ENCODE measurements at regions not wholly inside any gene's neighbourhood (a gene's known extent, or its start where the extent isn't known, plus 50 kb on each side); places are given as distances from the start of the nearest gene placed in this dataset.

- no peak for DNase-seq
These were observed 656.2 kb downstream of the KCNJ2 start for GRCh38 chr17:70825321-70826125.

- no peak for DNase-seq
These were observed 660.5 kb downstream of the KCNJ2 start for GRCh38 chr17:70829876-70830275.

DNA sequence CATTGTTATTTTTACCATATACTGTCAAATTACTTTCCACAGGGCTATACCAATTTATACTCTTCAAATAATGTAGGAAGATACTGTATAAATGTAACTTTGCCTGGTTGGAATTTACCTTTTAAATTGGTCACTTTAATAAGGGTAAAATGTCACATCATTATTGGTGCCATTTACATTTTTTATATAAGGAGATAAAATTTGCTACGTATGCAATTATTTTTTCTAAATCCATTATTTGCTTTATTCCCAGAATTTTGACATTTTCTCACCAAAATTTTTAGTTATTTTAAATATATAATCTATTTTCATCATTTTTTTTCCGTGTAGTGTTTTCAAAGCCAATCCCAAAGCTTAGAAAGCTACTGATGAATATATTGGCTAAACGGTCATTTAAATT, 664.7 kb downstream of the KCNJ2 start:
- no peak for DNase-seq

GRCh38 chr17:70848785-70849184, 679.5 kb downstream of the KCNJ2 start:
- DNase-seq, result no peak

DNA sequence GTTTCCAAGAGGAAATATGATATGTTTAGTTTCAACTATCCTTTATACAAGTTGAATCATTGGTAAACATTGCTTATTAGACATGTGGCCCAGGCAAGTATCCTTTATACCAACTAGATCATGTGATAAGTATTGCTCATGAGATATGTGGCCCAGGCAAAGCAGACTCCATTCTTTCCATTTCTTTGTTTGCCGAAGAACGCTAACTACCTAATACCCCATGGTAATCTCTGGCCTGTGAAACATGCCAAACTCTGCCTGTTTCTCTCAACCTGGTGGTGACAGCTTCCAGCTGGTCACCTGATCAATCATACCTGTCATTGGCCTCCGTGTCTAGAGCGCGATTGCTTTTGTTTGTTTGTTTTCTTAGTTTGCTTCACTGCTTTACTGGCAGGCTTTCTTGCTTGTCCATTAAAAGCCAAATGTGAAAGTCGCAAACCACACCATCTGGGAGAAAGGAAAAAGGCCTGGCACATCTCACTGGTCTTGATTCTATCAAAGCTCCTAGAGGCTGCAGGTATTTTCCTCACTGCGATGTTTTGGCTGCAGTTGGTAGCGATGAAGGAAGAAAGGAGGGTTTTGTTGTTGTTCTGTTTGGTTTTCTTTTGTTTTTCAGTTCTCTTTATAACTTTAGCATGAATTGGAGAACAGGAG, 686.2 kb downstream of the KCNJ2 start:
- no peak for DNase-seq

DNA sequence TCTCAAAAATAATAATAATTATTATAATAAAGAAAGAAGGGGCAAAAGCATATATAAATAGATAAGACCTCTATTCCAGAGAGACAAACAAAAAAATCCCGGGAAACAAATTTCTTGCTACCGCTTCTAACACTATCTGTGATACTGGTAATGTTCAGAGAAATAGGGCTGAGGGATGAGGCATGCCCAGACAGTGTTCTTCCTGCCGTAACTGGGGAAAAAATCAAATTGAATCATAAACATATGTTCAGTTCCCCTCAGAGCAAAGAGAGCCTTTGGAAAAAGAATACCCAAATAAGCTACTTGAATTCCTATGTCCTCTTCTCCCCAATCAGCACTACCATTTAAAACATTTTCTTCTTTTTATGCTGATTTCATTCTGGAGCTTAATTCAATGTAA, 688.0 kb downstream of the KCNJ2 start:
- DNase-seq, result no peak

- no peak for DNase-seq
These were observed 690.5 kb downstream of the KCNJ2 start for GRCh38 chr17:70859829-70860228.

DNA sequence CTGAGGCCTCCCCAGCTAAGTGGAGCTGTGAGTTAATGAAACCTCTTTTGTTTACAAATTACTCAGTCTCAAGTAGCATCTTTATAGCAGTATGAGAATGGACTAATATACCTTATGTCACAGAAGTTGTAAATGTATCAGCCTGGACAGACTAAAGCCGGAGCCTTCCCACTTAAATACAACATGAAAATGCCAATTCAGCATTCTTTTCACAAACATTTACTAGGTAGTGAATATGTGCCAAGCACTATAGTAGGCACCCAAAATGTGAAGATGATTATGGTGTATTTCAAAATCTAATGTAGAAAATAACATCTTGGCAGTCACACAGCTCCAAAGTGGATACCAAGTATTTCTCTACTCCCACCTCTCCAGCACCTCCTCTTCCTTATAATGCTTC, 693.0 kb downstream of the KCNJ2 start:
- no peak for DNase-seq

DNA sequence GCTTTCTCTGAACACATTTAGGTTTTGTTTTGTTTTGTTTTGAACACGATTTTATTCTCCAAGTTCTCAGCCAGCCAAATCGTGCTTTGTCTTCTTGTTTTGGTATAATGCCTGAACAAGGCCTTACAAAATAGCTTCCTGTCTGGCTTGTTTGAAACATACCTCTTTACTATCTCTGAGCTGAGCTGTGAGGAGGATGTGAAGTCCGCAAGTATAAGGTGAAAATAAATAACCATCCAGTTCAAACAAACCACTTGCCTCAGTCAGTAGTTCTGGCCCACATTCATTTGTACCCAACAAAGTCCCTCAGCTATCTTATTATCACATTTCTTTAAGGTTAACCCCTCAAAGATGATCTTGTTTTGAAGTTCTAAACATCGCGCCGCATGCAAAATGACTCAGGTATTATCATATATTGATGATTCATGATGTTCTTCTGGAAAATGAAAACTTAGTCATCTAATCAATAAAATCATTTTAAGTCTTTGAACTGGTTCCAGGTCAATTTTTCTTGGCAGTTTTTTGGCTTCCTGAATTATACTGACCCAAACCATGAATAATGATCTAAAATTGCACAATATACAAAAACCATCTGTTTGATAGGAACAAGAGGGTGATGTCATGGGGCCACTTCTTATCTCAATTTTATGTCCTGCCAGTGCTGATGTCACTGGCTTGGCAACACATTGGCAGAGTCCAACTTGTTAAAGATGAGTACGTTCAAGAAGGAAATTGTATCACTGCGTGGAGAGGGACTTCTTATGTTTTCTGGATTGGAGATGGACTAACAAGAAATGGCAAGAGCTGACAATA, 694.3 kb downstream of the KCNJ2 start:
- no peak for DNase-seq

DNA sequence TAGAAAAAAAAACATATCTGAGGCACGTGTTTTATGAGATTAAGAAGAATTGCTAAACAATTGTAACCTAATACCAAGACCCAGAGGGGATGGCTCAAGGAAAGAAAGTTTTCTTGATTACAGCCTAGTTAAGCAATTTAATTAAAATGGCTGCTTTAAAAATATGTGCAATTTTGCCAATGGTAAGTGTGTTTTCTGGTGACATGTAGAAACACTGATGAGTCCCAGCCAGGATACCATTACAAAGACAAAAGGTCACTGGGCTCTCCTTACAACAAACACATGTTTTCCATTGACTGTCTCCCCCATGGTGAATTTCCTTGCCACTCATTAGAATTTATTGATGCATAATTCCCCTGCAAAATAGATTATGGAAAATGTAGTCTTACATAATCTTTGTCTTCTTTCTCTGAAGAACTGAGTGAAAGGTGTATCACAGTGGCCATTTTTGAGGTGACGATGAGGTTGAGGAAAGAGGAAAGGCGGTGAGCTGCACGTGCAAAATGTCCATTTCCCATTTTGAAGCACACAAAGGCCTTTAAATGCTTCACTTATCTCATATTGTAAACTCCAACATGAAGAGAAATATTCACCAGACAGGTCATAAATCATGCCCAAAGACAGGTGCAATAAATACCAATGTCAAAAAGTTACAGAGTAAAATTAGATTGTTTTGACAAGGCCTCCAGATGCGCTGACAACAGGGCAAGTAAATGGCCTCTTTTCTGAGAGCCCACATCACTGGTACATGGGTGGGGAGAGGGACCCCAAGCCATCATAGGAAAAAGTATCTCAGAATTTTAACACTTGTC, 696.9 kb downstream of the KCNJ2 start:
- DNase-seq, result no peak

GRCh38 chr17:70868149-70868548, 698.8 kb downstream of the KCNJ2 start:
- no peak for DNase-seq

GRCh38 chr17:70869402-70870085, 700.2 kb downstream of the KCNJ2 start:
- no peak for DNase-seq

- DNase-seq, result no peak
These were observed 702.0 kb downstream of the KCNJ2 start for GRCh38 chr17:70871180-70871818.

DNA sequence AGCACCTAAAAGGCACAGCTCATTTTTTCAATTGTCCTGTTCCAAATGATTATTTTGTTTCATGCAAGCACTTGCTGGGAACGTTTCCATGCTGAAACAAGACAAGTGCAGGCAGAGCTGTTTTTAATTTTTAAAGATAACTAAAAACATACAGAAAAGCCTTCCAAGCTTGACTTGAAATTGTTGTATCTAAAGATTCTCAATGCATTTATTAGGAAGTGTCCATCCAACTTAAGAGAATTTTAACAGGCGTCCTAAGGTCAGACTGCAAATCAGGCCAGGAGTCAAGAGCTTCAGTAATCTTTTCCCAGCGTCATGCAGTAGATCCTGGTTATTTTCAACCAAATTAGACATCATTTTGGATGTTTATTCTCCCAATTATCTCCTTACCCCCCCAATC, 702.8 kb downstream of the KCNJ2 start:
- DNase-seq, result no peak

DNA sequence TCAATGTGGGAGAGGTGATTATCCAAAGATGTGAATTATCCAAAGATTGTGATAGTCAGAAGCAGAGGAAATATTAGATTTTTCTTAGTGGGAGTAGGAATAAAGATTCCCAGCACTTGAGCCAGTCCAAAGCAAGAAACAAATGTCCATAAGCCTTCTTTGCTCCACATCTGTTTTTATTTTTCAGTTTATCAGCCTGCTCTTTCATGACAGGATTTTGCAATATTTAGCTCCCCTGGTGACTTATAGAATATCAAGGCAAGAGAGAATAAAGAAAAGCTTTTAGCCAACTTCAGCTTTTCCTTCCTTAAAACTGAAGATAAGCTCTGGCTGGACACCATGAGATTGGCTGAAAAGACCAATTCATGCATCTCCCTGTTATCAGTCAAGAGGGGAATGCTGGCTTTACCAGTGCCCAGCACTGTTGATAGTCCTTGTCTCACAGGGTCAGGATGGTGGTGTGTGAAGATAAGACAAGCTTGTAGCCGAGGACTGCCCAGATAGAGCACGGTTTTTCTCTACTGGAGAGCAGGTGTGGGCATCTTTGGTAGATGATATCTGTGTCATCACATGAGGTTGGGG, 706.5 kb downstream of the KCNJ2 start:
- DNase-seq, result no peak

- no peak for DNase-seq
These were observed 709.5 kb downstream of the KCNJ2 start for GRCh38 chr17:70878879-70879278.

DNA sequence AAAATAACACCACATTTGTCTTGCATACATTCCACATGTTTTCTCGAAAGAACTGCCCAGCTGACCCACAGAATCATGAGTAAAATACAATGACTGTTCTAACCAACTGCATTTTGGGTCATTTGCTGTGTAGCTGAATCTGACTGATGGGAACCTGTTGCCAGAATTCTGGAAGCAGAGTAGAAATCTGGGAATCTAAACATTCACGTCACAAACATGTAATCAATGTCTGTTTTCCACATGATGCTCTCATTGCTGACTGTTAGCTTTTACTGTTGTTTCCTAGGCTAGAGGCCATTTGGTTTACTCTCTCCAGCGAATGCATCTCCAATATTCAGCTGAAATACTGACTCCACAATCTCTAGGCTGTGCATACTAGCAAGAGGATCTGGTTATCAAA, 710.1 kb downstream of the KCNJ2 start:
- no peak for DNase-seq

GRCh38 chr17:70881093-70881492, 711.8 kb downstream of the KCNJ2 start:
- DNase-seq, result no peak

- no peak for DNase-seq
These were observed 713.2 kb downstream of the KCNJ2 start for GRCh38 chr17:70882504-70882903.

- no peak for DNase-seq
These were observed 717.3 kb downstream of the KCNJ2 start for GRCh38 chr17:70886648-70887047.

- no peak for DNase-seq
These were observed 719.0 kb downstream of the KCNJ2 start for GRCh38 chr17:70888324-70888723.

Measured in NCI-H1048 (cell line).